B cell (primary cell): ENCODE measurements at regions not wholly inside any gene's neighbourhood (a gene's known extent, or its start where the extent isn't known, plus 50 kb on each side); places are given as distances from the start of the nearest gene placed in this dataset.

ENCODE experiments used
- ATAC-seq: fragments of 200-7000 bp; cut with Tn5 transposase; one replicate; pipeline ENCODE4 v1.10.0; 2021; ENCODE audit warnings: low read depth, mild to moderate bottlenecking, moderate number of reproducible peaks, moderate library complexity
- CTCF ChIA-PET: fragments of 350-600 bp; sonication (Branson Sonifier 250); formaldehyde crosslinking; loops from one replicate; lab custom pipeline; 2021; ENCODE audit warnings: antibody characterized with exemption, inconsistent platforms; lab: Charles Lee
- POLR2A ChIA-PET: fragments of 350-600 bp; sonication (Branson Sonifier 250); formaldehyde crosslinking; loops from one replicate; lab custom pipeline; 2021; ENCODE audit warnings: antibody characterized with exemption; lab: Charles Lee
- DNase-seq: peaks from one replicate; pipeline ENCODE4 v3.0.0; 2013
- H2AFZ ChIP-seq: 2 replicates; pipeline ENCODE4 v1.6.1; 2012; ENCODE audit warnings: mild to moderate bottlenecking, low read depth, low read length; ENCODE audit not compliant: insufficient read depth, poor library complexity, severe bottlenecking
- H3K27ac ChIP-seq, 2 donors: 1 replicate in 1 of 2; 2 replicates in 1 of 2; pipeline ENCODE4 v1.5.1; 2012 to 2013; ENCODE audit warnings: low read length in 2 of 2, mild to moderate bottlenecking in 2 of 2, moderate library complexity in 1 of 2
- H3K27me3 ChIP-seq, 4 experiments: fragments of 200-600 bp in 1 of 4; sonication (generic) in 1 of 4; replicated peaks in 1 of 4; 1 replicate in 2 of 4; 2 replicates in 2 of 4; pipeline versions ENCODE4 v1.6.1 to v1.7.0; 2013 to 2016; ENCODE audit warnings: low read length in 3 of 4, mild to moderate bottlenecking in 2 of 4, mixed read lengths in 1 of 4, moderate library complexity in 1 of 4; ENCODE audit not compliant: insufficient read depth in 4 of 4, control insufficient read depth in 3 of 4; ENCODE audit errors: control extremely low read depth in 1 of 4
- H3K36me3 ChIP-seq, 2 experiments: replicated peaks in 1 of 2; 1 replicate in 1 of 2; 2 replicates in 1 of 2; pipeline versions ENCODE4 v1.6.1 to v1.7.1; 2013; ENCODE audit warnings: low read length in 1 of 2; ENCODE audit not compliant: insufficient read depth in 2 of 2, control insufficient read depth in 1 of 2; ENCODE audit errors: control extremely low read depth in 1 of 2, extremely low read depth in 1 of 2
- H3K4me1 ChIP-seq, 2 donors: fragments of 200-600 bp in 1 of 2; sonication (generic) in 1 of 2; 1 replicate in 1 of 2; 2 replicates in 1 of 2; pipeline versions ENCODE4 v1.5.1 to v1.6.1; 2013 to 2017; ENCODE audit warnings: low read length in 2 of 2; ENCODE audit not compliant: control insufficient read depth in 2 of 2, insufficient read depth in 2 of 2
- H3K4me2 ChIP-seq: replicated peaks from 2 replicates; pipeline ENCODE3; 2012; ENCODE audit warnings: mild to moderate bottlenecking, low read depth, low read length; ENCODE audit not compliant: poor library complexity, severe bottlenecking
- H3K4me3 ChIP-seq, 5 experiments: fragments of 200-600 bp in 1 of 5; sonication (generic) in 1 of 5; 1 replicate in 3 of 5; 2 replicates in 2 of 5; pipeline versions ENCODE4 v1.5.1 to v1.7.0; 2011 to 2016; ENCODE audit warnings: low read length in 4 of 5, mild to moderate bottlenecking in 4 of 5, low read depth in 2 of 5, control low read depth in 1 of 5, moderate library complexity in 1 of 5; ENCODE audit not compliant: insufficient read depth in 1 of 5; ENCODE audit errors: control extremely low read depth in 1 of 5, extremely low read depth in 1 of 5
- H3K79me2 ChIP-seq: fragments of 200-600 bp; sonication (generic); one replicate; pipeline ENCODE4 v1.6.0; 2016; ENCODE audit warnings: low read length; ENCODE audit not compliant: control insufficient read depth, insufficient read depth
- H3K9ac ChIP-seq: fragments of 200-600 bp; sonication (generic); 2 replicates; pipeline ENCODE4 v1.6.1; 2017; ENCODE audit warnings: mild to moderate bottlenecking, low read length, moderate library complexity
- H3K9me3 ChIP-seq, 3 donors: one replicate each; pipeline versions ENCODE4 v1.6.1 to v1.7.1; 2013; ENCODE audit warnings: low read length in 2 of 3; ENCODE audit not compliant: control insufficient read depth in 2 of 3, insufficient read depth in 1 of 3; ENCODE audit errors: control extremely low read depth in 1 of 3
- H4K20me1 ChIP-seq: 2 replicates; pipeline ENCODE4 v1.6.0; 2012; ENCODE audit warnings: mild to moderate bottlenecking, low read length; ENCODE audit not compliant: insufficient read depth, control insufficient read depth, poor library complexity, severe bottlenecking
- H3K27ac Mint-ChIP-seq: one replicate; pipeline ENCODE4 v1.8.0; 2021; ENCODE audit warnings: mixed read lengths
- H3K27me3 Mint-ChIP-seq: one replicate; pipeline ENCODE4 v1.8.0; 2021; ENCODE audit warnings: mixed read lengths
- H3K4me1 Mint-ChIP-seq: one replicate; pipeline ENCODE4 v1.8.0; 2021; ENCODE audit warnings: mixed read lengths
- H3K4me3 Mint-ChIP-seq: one replicate; pipeline ENCODE4 v1.8.0; 2021; ENCODE audit warnings: mixed read lengths
- H3K9me3 Mint-ChIP-seq: one replicate; pipeline ENCODE4 v1.8.0; 2022; ENCODE audit warnings: mixed read lengths; ENCODE audit not compliant: insufficient read depth
- CTCF ChIP-seq: fragments of 200-600 bp; IDR thresholded peaks from one replicate; pipeline ENCODE4 v1.8.0; 2022; ENCODE audit warnings: antibody characterized with exemption, mild to moderate bottlenecking
- EZH2 ChIP-seq: IDR thresholded peaks from 2 replicates; pipeline ENCODE4 v1.6.1; 2012; ENCODE audit warnings: borderline replicate concordance, low read depth, mild to moderate bottlenecking, moderate library complexity, low read length; ENCODE audit not compliant: insufficient read depth, poor library complexity, severe bottlenecking
- WGBS: methylation state at CpG from one replicate; pipeline ENCODE4 v1.1.5; 2013; ENCODE audit warnings: missing lambda C conversion rate; ENCODE audit not compliant: insufficient coverage; 5-methylcytosine and 5-hydroxymethylcytosine counted together
- intact Hi-C: fragments of 100-400 bp; cut with micrococcal nuclease; formaldehyde crosslinking; loops from one replicate; pipeline ENCODE4 v1.10.0; 2022

- H3K27ac ChIP-seq: no peak overlapping the region
- H3K4me3 ChIP-seq: no peak overlapping the region
- H2AFZ ChIP-seq: no peak overlapping the region
- TF ChIP-seq CTCF (no peak), EZH2 (no peak)
- H3K4me3 Mint-ChIP-seq: no peak overlapping the region
- H3K27me3 ChIP-seq: no peaks in the 10 kb centered on the region
- no peaks in the 10 kb centered on the region for H3K36me3 ChIP-seq
- H3K4me1 Mint-ChIP-seq: no peaks in the 10 kb centered on the region
- H3K27me3 Mint-ChIP-seq: no peaks in the 10 kb centered on the region
- H3K79me2 ChIP-seq: no peaks in the 10 kb centered on the region
- no peaks in the 10 kb centered on the region for H3K9me3 ChIP-seq
- H4K20me1 ChIP-seq: no peaks in the 10 kb centered on the region
- no peaks in the 10 kb centered on the region for H3K9me3 Mint-ChIP-seq
- ChIA-PET CTCF (no interaction called here), POLR2A (no interaction called here)
- WGBS: 100% methylated on average over 1 of the region's 1 CpG
- H3K4me1 ChIP-seq: no peaks in the 10 kb centered on the region
- H3K27ac Mint-ChIP-seq: no peak overlapping the region
- H3K9ac ChIP-seq: no peak overlapping the region
- ATAC-seq: no peak
- DNase-seq: no peak
- intact Hi-C loops: no loop called here
- H3K4me2 ChIP-seq: no peak overlapping the region
Measured at GRCh38 chr13:107138486-107138885, 570.5 kb upstream of the ARGLU1 start.

GRCh38 chr13:107133950-107134349 lies 566.0 kb upstream of the ARGLU1 start:
- Histone ChIP-seq H3K4me1 (no peaks in the 10 kb centered on the region), H2AFZ (no peak overlapping the region), H3K9ac (no peak overlapping the region), H3K4me3 (no peak overlapping the region), H3K27ac (no peak overlapping the region), H3K9me3 (no peaks in the 10 kb centered on the region), H4K20me1 (no peaks in the 10 kb centered on the region), H3K27me3 (no peaks in the 10 kb centered on the region), H3K4me2 (no peak overlapping the region), H3K36me3 (no peaks in the 10 kb centered on the region), H3K79me2 (no peaks in the 10 kb centered on the region)
- H3K27ac Mint-ChIP-seq: no peak overlapping the region
- 60% methylated on average over 1 of the region's 5 CpGs for WGBS
- no peaks in the 10 kb centered on the region for H3K9me3 Mint-ChIP-seq
- intact Hi-C loops: no loop called here
- CTCF ChIA-PET: no interaction called here
- POLR2A ChIA-PET: no interaction called here
- no peak overlapping the region for H3K4me3 Mint-ChIP-seq
- no peaks in the 10 kb centered on the region for H3K27me3 Mint-ChIP-seq
- DNase-seq: no peak
- H3K4me1 Mint-ChIP-seq: no peaks in the 10 kb centered on the region
- ATAC-seq: no peak
- TF ChIP-seq EZH2 (no peak), CTCF (no peak)
